ENCODE measurements at regions not wholly inside any gene's neighbourhood (a gene's known extent, or its start where the extent isn't known, plus 50 kb on each side); places are given as distances from the start of the nearest gene placed in this dataset.

DNA sequence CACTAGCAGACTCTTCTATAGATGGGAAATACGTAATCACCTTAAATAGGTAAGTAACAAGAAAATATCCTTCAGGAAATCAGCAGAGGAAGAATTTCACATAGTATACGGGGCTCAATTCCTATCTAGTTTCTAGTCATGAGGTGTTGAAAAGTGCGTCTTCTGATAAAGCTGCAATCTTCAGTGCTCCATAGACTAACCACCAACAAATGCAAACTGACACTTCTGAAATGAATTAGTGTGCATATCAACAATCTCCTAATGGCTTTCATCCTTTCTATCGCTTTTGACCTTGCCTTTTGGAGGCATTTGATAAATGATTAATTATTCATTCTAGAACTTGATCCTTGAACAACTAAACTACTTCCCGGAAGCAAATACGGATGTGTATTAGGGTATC, 2306.6 kb upstream of the AGA start:
- no peak overlapping the region for H3K27ac ChIP-seq (ENCODE audit: low read depth, low read length)
- no peaks in the 10 kb centered on the region for H3K9me3 ChIP-seq (ENCODE audit: control insufficient read depth in 3 of 3, low read length in 3 of 3)
- no peaks in the 10 kb centered on the region for H3K36me3 ChIP-seq (ENCODE audit: control insufficient read depth in 3 of 3, insufficient read depth in 3 of 3, low read length in 3 of 3)
- H3K27me3 ChIP-seq (ENCODE audit: control insufficient read depth in 3 of 3, insufficient read depth in 3 of 3, low read length in 3 of 3), result no peaks in the 10 kb centered on the region
- H3K9ac ChIP-seq (ENCODE audit: low read depth in 1 of 3, low read length in 3 of 3), result no peak overlapping the region
- no peaks in the 10 kb centered on the region for H3K4me1 ChIP-seq (ENCODE audit: control insufficient read depth in 3 of 3, insufficient read depth in 3 of 3, low read length in 3 of 3)
- H3K4me3 ChIP-seq (ENCODE audit: low read length in 3 of 3), result no peak overlapping the region

DNA sequence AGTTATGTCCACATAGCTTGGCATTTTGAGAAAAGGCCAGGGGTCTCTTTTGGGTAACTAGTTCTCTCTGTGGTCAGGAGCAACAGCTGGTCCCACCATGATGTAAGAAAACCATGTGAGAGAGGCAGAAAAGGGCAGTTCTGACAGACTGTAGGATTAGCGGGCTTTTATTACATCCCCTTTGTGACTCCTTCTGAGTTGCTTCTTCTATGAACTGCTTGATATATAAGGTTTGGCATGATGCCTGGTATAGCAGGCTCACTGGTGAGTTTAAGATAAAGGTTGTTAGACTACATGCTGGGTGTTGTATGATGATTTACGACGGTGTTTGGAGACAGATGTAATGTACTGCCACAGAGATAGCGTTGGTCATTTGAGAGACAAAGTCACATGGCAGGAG, 2308.1 kb upstream of the AGA start:
- Histone ChIP-seq H3K4me3 (ENCODE audit: low read length in 3 of 3) (no peak overlapping the region), H3K9ac (ENCODE audit: low read depth in 1 of 3, low read length in 3 of 3) (no peak overlapping the region), H3K27ac (ENCODE audit: low read depth, low read length) (no peak overlapping the region), H3K27me3 (ENCODE audit: control insufficient read depth in 3 of 3, insufficient read depth in 3 of 3, low read length in 3 of 3) (no peaks in the 10 kb centered on the region), H3K9me3 (ENCODE audit: control insufficient read depth in 3 of 3, low read length in 3 of 3) (no peaks in the 10 kb centered on the region), H3K4me1 (ENCODE audit: control insufficient read depth in 3 of 3, insufficient read depth in 3 of 3, low read length in 3 of 3) (no peaks in the 10 kb centered on the region), H3K36me3 (ENCODE audit: control insufficient read depth in 3 of 3, insufficient read depth in 3 of 3, low read length in 3 of 3) (no peaks in the 10 kb centered on the region)

DNA sequence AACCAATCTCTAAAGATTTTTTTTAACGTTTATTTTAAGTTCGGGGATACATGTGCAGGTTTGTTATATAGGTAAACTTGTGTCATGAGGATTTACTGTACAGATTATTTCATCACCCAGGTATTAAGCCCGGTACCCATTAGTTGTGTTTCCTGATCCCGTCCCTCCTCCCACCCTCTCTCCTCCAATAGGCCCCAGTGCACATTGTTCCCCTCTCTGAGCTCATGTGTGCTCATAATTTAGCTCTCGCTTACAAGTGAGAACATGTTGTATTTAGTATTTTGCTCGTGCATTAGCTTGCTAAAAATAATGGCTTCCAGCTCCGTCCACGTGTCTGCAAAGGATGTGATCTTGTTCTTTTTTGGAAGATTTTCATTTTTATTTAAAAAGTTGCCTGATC, 2309.4 kb upstream of the AGA start:
- Histone ChIP-seq H3K4me1 (ENCODE audit: control insufficient read depth in 3 of 3, insufficient read depth in 3 of 3, low read length in 3 of 3) (no peaks in the 10 kb centered on the region), H3K27ac (ENCODE audit: low read depth, low read length) (no peak overlapping the region), H3K4me3 (ENCODE audit: low read length in 3 of 3) (no peak overlapping the region), H3K27me3 (ENCODE audit: control insufficient read depth in 3 of 3, insufficient read depth in 3 of 3, low read length in 3 of 3) (no peaks in the 10 kb centered on the region), H3K9ac (ENCODE audit: low read depth in 1 of 3, low read length in 3 of 3) (no peak overlapping the region), H3K36me3 (ENCODE audit: control insufficient read depth in 3 of 3, insufficient read depth in 3 of 3, low read length in 3 of 3) (no peaks in the 10 kb centered on the region), H3K9me3 (ENCODE audit: control insufficient read depth in 3 of 3, low read length in 3 of 3) (no peaks in the 10 kb centered on the region)

DNA sequence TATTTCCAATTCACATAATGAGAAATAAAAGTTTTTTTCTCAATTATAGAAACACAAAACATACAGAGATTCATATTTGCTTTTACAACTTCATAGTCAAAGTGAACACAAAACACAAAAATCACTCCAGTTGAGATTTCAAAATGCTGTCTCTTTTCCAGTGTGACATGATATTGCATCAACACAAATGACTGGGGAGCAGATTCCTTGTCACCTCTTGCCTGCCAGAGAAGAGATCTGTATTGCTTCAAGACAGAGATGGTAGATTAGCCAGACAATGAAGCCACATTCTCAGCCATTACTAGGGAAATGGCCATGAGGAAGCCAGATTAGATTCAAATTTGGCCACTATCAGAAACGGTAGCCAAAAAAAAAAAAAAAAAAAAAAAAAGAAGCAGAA, 2313.1 kb upstream of the AGA start:
- H3K9ac ChIP-seq (ENCODE audit: low read depth in 1 of 3, low read length in 3 of 3), result no peak overlapping the region
- no peak overlapping the region for H3K27ac ChIP-seq (ENCODE audit: low read depth, low read length)
- H3K36me3 ChIP-seq (ENCODE audit: control insufficient read depth in 3 of 3, insufficient read depth in 3 of 3, low read length in 3 of 3), result no peaks in the 10 kb centered on the region
- H3K4me3 ChIP-seq (ENCODE audit: low read length in 3 of 3), result no peak overlapping the region
- no peaks in the 10 kb centered on the region for H3K27me3 ChIP-seq (ENCODE audit: control insufficient read depth in 3 of 3, insufficient read depth in 3 of 3, low read length in 3 of 3)
- H3K9me3 ChIP-seq (ENCODE audit: control insufficient read depth in 3 of 3, low read length in 3 of 3), result no peaks in the 10 kb centered on the region
- no peaks in the 10 kb centered on the region for H3K4me1 ChIP-seq (ENCODE audit: control insufficient read depth in 3 of 3, insufficient read depth in 3 of 3, low read length in 3 of 3)

DNA sequence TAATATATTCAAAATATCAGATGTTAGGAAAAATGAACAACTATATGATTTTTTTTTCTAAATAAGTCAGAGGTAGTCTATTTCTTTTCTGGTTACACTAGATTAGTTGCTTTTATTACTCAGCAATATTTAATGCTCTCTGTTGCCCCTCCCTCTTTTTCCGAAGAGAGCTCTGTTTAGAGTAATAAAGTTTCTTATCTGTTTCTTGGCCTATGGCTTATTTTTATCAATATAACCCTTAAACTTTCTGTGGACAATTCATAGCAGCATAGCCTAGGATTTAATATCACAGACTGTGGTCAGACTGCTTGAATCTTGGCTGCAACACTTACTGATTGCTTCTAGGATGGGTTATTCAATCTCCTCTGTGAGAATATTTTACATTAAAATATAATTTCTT, 2315.4 kb upstream of the AGA start:
- no peaks in the 10 kb centered on the region for H3K4me1 ChIP-seq (ENCODE audit: control insufficient read depth in 3 of 3, insufficient read depth in 3 of 3, low read length in 3 of 3)
- no peak overlapping the region for H3K27ac ChIP-seq (ENCODE audit: low read depth, low read length)
- H3K9me3 ChIP-seq (ENCODE audit: control insufficient read depth in 3 of 3, low read length in 3 of 3), result no peaks in the 10 kb centered on the region
- H3K9ac ChIP-seq (ENCODE audit: low read depth in 1 of 3, low read length in 3 of 3), result no peak overlapping the region
- no peaks in the 10 kb centered on the region for H3K36me3 ChIP-seq (ENCODE audit: control insufficient read depth in 3 of 3, insufficient read depth in 3 of 3, low read length in 3 of 3)
- H3K4me3 ChIP-seq (ENCODE audit: low read length in 3 of 3), result no peak overlapping the region
- no peaks in the 10 kb centered on the region for H3K27me3 ChIP-seq (ENCODE audit: control insufficient read depth in 3 of 3, insufficient read depth in 3 of 3, low read length in 3 of 3)

DNA sequence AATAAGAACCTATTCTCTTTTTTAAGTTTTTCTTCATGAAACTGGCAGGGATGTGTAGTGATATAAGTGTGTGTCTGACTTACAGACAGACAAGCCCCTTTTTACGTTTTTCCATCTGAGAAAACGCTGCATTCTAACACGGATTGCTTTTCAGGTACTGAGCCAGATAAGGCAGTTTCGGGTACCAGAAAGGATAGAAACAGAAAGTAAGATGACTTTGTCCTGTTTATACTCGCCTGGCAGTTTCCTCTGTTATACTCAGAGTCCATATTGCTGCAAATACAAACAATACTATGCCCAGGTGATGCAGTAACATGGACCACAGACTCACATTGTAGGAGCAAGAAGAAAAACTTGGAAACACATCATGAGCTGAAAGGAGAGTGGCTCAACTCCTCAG, 2320.6 kb upstream of the AGA start:
- Histone ChIP-seq H3K4me3 (ENCODE audit: low read length in 3 of 3) (no peak overlapping the region), H3K9me3 (ENCODE audit: control insufficient read depth in 3 of 3, low read length in 3 of 3) (peaks cover 0 to 2% (median 0%) of the 10 kb centered on the region in 3 donors), H3K27me3 (ENCODE audit: control insufficient read depth in 3 of 3, insufficient read depth in 3 of 3, low read length in 3 of 3) (no peaks in the 10 kb centered on the region), H3K27ac (ENCODE audit: low read depth, low read length) (no peak overlapping the region), H3K4me1 (ENCODE audit: control insufficient read depth in 3 of 3, insufficient read depth in 3 of 3, low read length in 3 of 3) (no peaks in the 10 kb centered on the region), H3K36me3 (ENCODE audit: control insufficient read depth in 3 of 3, insufficient read depth in 3 of 3, low read length in 3 of 3) (no peaks in the 10 kb centered on the region), H3K9ac (ENCODE audit: low read depth in 1 of 3, low read length in 3 of 3) (no peak overlapping the region)

DNA sequence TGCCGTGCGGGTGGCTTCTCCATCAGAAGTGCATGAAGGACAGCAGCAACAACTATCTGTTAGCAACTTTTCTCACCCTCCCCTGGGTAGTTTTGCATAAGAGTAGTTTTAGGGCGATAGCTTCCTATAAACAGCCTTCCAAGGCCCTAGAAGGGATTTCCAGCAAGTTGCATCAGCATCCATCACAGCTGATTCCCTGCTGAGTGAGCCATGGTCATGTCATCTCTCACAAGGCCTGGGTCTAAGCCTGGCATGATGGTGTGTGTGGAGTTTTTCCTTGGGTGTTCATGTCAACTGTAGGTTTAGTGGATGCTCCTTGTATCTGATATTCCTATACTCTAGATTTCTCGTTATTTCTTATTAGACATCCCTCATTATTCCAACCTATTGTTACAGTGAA, 2324.7 kb upstream of the AGA start:
- Histone ChIP-seq H3K9ac (ENCODE audit: low read depth in 1 of 3, low read length in 3 of 3) (no peak overlapping the region), H3K4me3 (ENCODE audit: low read length in 3 of 3) (no peak overlapping the region), H3K9me3 (ENCODE audit: control insufficient read depth in 3 of 3, low read length in 3 of 3) (peaks cover 0 to 2% (median 0%) of the 10 kb centered on the region in 3 donors)

DNA sequence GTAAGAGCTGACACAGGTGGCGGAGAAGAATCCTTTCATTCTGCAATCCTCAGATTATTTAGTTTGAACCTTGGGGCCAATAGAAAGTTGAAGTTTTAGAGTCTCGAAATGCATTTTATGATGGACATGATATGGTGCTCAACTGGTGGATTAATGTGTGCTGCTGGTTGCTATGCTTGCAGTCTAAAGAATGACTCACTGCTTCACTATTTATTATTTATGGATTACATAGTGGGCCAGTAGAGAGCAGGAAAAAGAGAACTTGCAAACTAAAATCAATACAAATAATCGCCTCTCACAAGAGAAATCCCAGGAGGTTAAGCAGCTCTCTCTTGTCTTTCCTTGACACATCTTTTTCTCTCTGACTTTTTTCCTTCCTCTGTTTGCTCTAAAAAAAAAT, 2326.8 kb upstream of the AGA start:
- Histone ChIP-seq H3K27me3 (ENCODE audit: control insufficient read depth in 3 of 3, insufficient read depth in 3 of 3, low read length in 3 of 3) (no peaks in the 10 kb centered on the region), H3K27ac (ENCODE audit: low read depth, low read length) (no peak overlapping the region), H3K9me3 (ENCODE audit: control insufficient read depth in 3 of 3, low read length in 3 of 3) (peaks cover 0 to 2% (median 0%) of the 10 kb centered on the region in 3 donors), H3K4me3 (ENCODE audit: low read length in 3 of 3) (no peak overlapping the region), H3K36me3 (ENCODE audit: control insufficient read depth in 3 of 3, insufficient read depth in 3 of 3, low read length in 3 of 3) (no peaks in the 10 kb centered on the region), H3K4me1 (ENCODE audit: control insufficient read depth in 3 of 3, insufficient read depth in 3 of 3, low read length in 3 of 3) (no peaks in the 10 kb centered on the region), H3K9ac (ENCODE audit: low read depth in 1 of 3, low read length in 3 of 3) (no peak overlapping the region)

More for the DNA sequence above, 2324.7 kb upstream of the AGA start:
- no peaks in the 10 kb centered on the region for H3K27me3 ChIP-seq (ENCODE audit: control insufficient read depth in 3 of 3, insufficient read depth in 3 of 3, low read length in 3 of 3)
- H3K27ac ChIP-seq (ENCODE audit: low read depth, low read length), result no peak overlapping the region
- no peaks in the 10 kb centered on the region for H3K36me3 ChIP-seq (ENCODE audit: control insufficient read depth in 3 of 3, insufficient read depth in 3 of 3, low read length in 3 of 3)
- no peaks in the 10 kb centered on the region for H3K4me1 ChIP-seq (ENCODE audit: control insufficient read depth in 3 of 3, insufficient read depth in 3 of 3, low read length in 3 of 3)

DNA sequence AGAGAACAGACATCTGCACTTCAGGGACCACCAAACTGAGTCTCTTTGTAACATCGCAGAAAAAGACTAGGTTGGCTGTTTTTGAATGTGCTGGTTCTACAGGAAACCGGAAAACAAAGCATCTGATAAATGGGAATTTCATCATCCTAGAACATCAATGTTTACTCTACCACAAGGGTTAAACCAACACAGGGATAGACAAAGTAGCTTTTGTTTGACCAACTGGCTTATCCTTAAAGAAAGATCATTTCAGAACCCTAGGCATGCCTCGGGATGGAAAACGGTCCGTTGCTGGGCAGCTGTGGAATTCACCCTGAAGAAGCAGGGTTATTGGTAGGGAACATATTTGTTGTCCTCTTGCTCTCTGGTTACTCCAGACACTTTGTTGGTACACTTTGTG, 2355.5 kb upstream of the AGA start:
- Histone ChIP-seq H3K4me3 (ENCODE audit: low read length in 3 of 3) (no peak overlapping the region), H3K9me3 (ENCODE audit: control insufficient read depth in 3 of 3, low read length in 3 of 3) (peaks cover 0 to 2% (median 0%) of the 10 kb centered on the region in 3 donors), H3K9ac (ENCODE audit: low read depth in 1 of 3, low read length in 3 of 3) (no peak overlapping the region), H3K4me1 (ENCODE audit: control insufficient read depth in 3 of 3, insufficient read depth in 3 of 3, low read length in 3 of 3) (no peaks in the 10 kb centered on the region), H3K27ac (ENCODE audit: low read depth, low read length) (no peak overlapping the region), H3K27me3 (ENCODE audit: control insufficient read depth in 3 of 3, insufficient read depth in 3 of 3, low read length in 3 of 3) (no peaks in the 10 kb centered on the region), H3K36me3 (ENCODE audit: control insufficient read depth in 3 of 3, insufficient read depth in 3 of 3, low read length in 3 of 3) (no peaks in the 10 kb centered on the region)

DNA sequence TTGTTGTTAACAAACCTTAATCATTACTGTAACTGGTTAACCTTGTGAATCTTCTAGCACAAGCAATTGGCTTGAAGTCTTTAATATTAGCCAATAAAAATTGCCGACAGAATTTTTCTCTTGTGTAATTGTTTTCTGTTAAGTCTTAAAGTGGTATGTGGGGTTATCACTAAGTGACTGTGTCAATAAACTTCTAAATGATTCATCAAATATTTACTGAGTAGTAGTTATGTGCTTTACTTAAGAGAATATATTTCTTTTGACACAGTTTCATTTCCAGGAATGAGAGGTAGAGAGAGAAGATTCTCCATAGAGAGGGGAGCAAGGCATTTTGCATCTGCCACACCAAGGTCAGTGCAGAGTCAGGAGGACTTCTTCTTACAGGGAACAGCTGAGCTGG, 2361.6 kb upstream of the AGA start:
- Histone ChIP-seq H3K9ac (ENCODE audit: low read depth in 1 of 3, low read length in 3 of 3) (no peak overlapping the region), H3K4me1 (ENCODE audit: control insufficient read depth in 3 of 3, insufficient read depth in 3 of 3, low read length in 3 of 3) (no peaks in the 10 kb centered on the region), H3K36me3 (ENCODE audit: control insufficient read depth in 3 of 3, insufficient read depth in 3 of 3, low read length in 3 of 3) (no peaks in the 10 kb centered on the region), H3K9me3 (ENCODE audit: control insufficient read depth in 3 of 3, low read length in 3 of 3) (no peaks in the 10 kb centered on the region), H3K27ac (ENCODE audit: low read depth, low read length) (no peak overlapping the region), H3K4me3 (ENCODE audit: low read length in 3 of 3) (no peak overlapping the region), H3K27me3 (ENCODE audit: control insufficient read depth in 3 of 3, insufficient read depth in 3 of 3, low read length in 3 of 3) (no peaks in the 10 kb centered on the region)

DNA sequence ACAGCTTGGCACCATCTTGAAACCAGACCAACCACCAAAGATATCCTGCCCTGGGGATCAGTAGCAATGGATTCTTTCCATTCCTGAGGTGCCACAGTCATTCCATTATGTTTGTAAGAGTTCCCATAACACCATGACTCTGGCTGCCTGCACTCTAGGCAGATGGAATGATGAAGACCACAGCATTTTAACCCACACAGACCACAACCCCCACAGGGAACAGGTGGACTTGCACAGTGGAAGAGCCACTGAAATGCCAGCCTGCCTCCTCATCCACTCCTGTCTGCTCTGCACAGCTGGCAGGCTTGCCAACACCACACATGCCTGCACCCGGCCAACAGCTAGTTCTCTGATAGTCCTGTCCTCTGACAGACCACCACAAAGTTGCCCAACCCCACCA, 2362.2 kb upstream of the AGA start:
- no peaks in the 10 kb centered on the region for H3K27me3 ChIP-seq (ENCODE audit: control insufficient read depth in 3 of 3, insufficient read depth in 3 of 3, low read length in 3 of 3)
- no peaks in the 10 kb centered on the region for H3K9me3 ChIP-seq (ENCODE audit: control insufficient read depth in 3 of 3, low read length in 3 of 3)
- H3K4me3 ChIP-seq (ENCODE audit: low read length in 3 of 3), result no peak overlapping the region
- no peaks in the 10 kb centered on the region for H3K4me1 ChIP-seq (ENCODE audit: control insufficient read depth in 3 of 3, insufficient read depth in 3 of 3, low read length in 3 of 3)
- no peak overlapping the region for H3K27ac ChIP-seq (ENCODE audit: low read depth, low read length)
- H3K36me3 ChIP-seq (ENCODE audit: control insufficient read depth in 3 of 3, insufficient read depth in 3 of 3, low read length in 3 of 3), result no peaks in the 10 kb centered on the region
- H3K9ac ChIP-seq (ENCODE audit: low read depth in 1 of 3, low read length in 3 of 3), result no peak overlapping the region

Data from skeletal muscle tissue (tissue), 3 donors.